ENCODE measurements at regions not wholly inside any gene's neighbourhood (a gene's known extent, or its start where the extent isn't known, plus 50 kb on each side); places are given as distances from the start of the nearest gene placed in this dataset.
"Not testable (repeated sequence)": the region's sequence is repeated elsewhere in the genome, so short reads cannot be mapped to it uniquely, and the experiment has no call there.

DNA sequence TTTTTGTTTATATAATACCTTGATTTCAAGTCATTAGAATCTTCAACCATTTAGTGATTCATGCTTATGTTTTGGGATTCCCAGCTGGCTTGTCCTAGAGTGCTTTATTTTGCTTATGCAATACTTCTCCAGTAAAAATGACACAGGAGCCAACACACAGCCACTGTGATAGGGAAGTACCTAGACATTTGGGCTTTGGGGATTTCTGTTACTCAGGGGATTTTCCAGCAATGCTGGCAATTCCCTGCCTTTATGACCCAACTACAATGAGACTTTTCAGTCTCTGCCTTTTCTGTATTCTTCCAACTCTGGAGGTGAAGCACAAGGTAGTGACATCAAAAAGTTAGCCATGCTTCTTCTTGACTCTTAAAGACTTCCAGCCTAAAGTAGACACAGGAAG, 119.0 kb downstream of the DDX11 start:
- not testable (repeated sequence) for H3K36me3 ChIP-seq (ENCODE audit: insufficient read depth, low read length); DNase-seq (ENCODE audit: insufficient read length, low spot score, missing footprints); H3K9me3 ChIP-seq (ENCODE audit: low read depth, low read length); H3K27me3 ChIP-seq (ENCODE audit: insufficient read depth, low read length); H3K79me2 ChIP-seq (ENCODE audit: insufficient read depth, low read length); H3K4me3 ChIP-seq (ENCODE audit: insufficient read depth, low read length); H4K20me1 ChIP-seq (ENCODE audit: insufficient read depth, low read length); H2AFZ ChIP-seq (ENCODE audit: low read length); H3K4me1 ChIP-seq (ENCODE audit: insufficient read depth, low read length); H3K4me2 ChIP-seq (ENCODE audit: insufficient read depth, low read length); H3K27ac ChIP-seq (ENCODE audit: low read depth, low read length)

DNA sequence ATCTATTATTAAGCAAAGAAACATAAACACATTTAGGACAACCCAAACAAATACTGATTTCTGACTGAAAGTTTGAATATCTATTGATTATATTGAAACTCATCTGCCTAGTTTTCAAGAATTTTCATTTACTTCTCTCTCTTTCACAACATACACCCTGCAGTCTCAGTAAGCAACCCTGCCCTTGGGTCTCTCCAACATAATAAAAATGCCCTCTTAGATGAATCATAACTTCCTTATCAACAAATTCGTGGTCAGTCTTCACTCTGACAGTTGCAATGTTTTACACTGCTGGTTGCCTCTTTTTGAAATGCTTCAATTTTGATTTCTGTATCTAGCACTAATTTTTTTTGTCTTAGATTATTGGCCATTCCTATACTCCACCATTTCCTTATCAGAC, 122.0 kb downstream of the DDX11 start:
- not testable (repeated sequence) for H3K27me3 ChIP-seq (ENCODE audit: insufficient read depth, low read length); H4K20me1 ChIP-seq (ENCODE audit: insufficient read depth, low read length); H3K79me2 ChIP-seq (ENCODE audit: insufficient read depth, low read length); H3K27ac ChIP-seq (ENCODE audit: low read depth, low read length); H2AFZ ChIP-seq (ENCODE audit: low read length); H3K4me3 ChIP-seq (ENCODE audit: insufficient read depth, low read length); DNase-seq (ENCODE audit: insufficient read length, low spot score, missing footprints); H3K4me2 ChIP-seq (ENCODE audit: insufficient read depth, low read length); H3K9me3 ChIP-seq (ENCODE audit: low read depth, low read length); H3K36me3 ChIP-seq (ENCODE audit: insufficient read depth, low read length); H3K4me1 ChIP-seq (ENCODE audit: insufficient read depth, low read length)

DNA sequence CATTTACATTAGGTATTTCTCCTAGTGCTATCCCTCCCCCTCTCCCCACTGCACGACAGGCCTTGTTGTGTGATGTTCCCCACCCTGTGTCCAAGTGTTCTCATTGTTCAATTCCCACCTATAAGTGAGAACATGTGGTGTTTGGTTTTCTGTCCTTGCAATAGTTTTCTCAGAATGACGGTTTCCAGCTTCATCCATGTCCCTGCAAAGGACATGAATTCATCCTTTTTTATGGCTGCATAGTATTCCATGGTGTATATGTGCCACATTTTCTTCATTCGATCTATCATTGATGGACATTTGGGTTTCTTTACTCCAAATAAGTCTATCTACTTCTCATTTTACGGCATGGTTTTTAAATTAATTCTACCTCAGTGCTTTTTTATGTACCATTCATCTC, 125.8 kb downstream of the DDX11 start:
- not testable (repeated sequence) for H3K79me2 ChIP-seq (ENCODE audit: insufficient read depth, low read length); H4K20me1 ChIP-seq (ENCODE audit: insufficient read depth, low read length); H3K36me3 ChIP-seq (ENCODE audit: insufficient read depth, low read length); H3K4me2 ChIP-seq (ENCODE audit: insufficient read depth, low read length); H3K4me3 ChIP-seq (ENCODE audit: insufficient read depth, low read length); H3K4me1 ChIP-seq (ENCODE audit: insufficient read depth, low read length); DNase-seq (ENCODE audit: insufficient read length, low spot score, missing footprints); H3K27me3 ChIP-seq (ENCODE audit: insufficient read depth, low read length); H2AFZ ChIP-seq (ENCODE audit: low read length); H3K9me3 ChIP-seq (ENCODE audit: low read depth, low read length); H3K27ac ChIP-seq (ENCODE audit: low read depth, low read length)

DNA sequence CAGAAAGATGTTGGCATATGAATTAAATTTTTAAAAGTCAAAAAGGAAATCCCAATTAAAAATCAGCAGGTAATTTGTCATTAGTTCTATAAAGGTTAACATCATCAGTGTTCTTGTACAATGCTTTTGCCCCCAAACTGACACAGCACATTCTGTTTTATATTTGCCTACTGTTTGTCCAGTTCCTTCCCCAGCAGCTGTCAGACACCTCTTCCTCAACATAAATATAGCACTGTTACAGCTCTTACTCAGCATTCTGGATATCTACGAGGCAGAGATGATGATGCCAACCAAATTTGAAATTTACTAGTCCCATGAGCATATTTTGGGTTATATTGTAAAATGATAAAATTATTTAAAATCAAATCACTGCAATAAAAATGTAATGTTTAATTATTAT, 124.6 kb downstream of the SINHCAF start:
- H3K27ac ChIP-seq (ENCODE audit: low read depth, low read length): no peak overlapping the region
- no peaks in the 10 kb centered on the region for H3K9me3 ChIP-seq (ENCODE audit: low read depth, low read length)
- H3K79me2 ChIP-seq (ENCODE audit: insufficient read depth, low read length): no peaks in the 10 kb centered on the region
- peaks cover 2% of the 10 kb centered on the region for H3K27me3 ChIP-seq (ENCODE audit: insufficient read depth, low read length)
- no peaks in the 10 kb centered on the region for H3K4me1 ChIP-seq (ENCODE audit: insufficient read depth, low read length)
- H3K4me3 ChIP-seq (ENCODE audit: insufficient read depth, low read length): no peak overlapping the region
- no peaks in the 10 kb centered on the region for H4K20me1 ChIP-seq (ENCODE audit: insufficient read depth, low read length)
- H3K36me3 ChIP-seq (ENCODE audit: insufficient read depth, low read length): no peaks in the 10 kb centered on the region
- no peak overlapping the region for H2AFZ ChIP-seq (ENCODE audit: low read length)
- no peak overlapping the region for H3K4me2 ChIP-seq (ENCODE audit: insufficient read depth, low read length)
- DNase-seq (ENCODE audit: insufficient read length, low spot score, missing footprints): no peak
- TF ChIP-seq, protein P1, sequence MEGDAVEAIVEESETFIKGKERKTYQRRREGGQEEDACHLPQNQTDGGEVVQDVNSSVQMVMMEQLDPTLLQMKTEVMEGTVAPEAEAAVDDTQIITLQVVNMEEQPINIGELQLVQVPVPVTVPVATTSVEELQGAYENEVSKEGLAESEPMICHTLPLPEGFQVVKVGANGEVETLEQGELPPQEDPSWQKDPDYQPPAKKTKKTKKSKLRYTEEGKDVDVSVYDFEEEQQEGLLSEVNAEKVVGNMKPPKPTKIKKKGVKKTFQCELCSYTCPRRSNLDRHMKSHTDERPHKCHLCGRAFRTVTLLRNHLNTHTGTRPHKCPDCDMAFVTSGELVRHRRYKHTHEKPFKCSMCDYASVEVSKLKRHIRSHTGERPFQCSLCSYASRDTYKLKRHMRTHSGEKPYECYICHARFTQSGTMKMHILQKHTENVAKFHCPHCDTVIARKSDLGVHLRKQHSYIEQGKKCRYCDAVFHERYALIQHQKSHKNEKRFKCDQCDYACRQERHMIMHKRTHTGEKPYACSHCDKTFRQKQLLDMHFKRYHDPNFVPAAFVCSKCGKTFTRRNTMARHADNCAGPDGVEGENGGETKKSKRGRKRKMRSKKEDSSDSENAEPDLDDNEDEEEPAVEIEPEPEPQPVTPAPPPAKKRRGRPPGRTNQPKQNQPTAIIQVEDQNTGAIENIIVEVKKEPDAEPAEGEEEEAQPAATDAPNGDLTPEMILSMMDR (IDR thresholded peaks at IDR 0.05; ENCODE audit: extremely low read depth, low read depth, low read length): no peak

DNA sequence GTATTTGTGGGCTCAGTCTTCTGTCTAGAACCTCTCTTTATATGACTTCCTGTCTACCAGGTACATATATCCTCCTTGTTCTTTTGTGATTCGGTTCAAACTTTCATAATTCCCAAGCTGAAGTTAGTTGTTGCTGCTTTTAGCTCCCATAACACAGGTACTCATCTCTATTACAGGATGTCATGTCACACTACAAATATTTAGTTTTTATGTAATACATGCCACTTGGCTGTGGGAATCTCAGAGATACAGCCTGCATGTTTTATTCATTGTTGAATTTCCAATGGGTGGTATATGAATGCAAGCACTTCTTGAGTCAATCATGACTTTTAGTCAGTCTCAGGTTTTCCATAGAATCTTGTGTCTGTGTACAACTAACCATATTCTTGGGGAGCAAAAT, 122.7 kb downstream of the SINHCAF start:
- Histone ChIP-seq H3K27me3 (ENCODE audit: insufficient read depth, low read length) (peaks cover 2% of the 10 kb centered on the region), H3K4me3 (ENCODE audit: insufficient read depth, low read length) (no peak overlapping the region), H2AFZ (ENCODE audit: low read length) (no peak overlapping the region), H3K36me3 (ENCODE audit: insufficient read depth, low read length) (no peaks in the 10 kb centered on the region), H3K79me2 (ENCODE audit: insufficient read depth, low read length) (no peaks in the 10 kb centered on the region), H3K4me1 (ENCODE audit: insufficient read depth, low read length) (no peaks in the 10 kb centered on the region), H3K9me3 (ENCODE audit: low read depth, low read length) (no peaks in the 10 kb centered on the region), H3K4me2 (ENCODE audit: insufficient read depth, low read length) (no peak overlapping the region), H4K20me1 (ENCODE audit: insufficient read depth, low read length) (no peaks in the 10 kb centered on the region), H3K27ac (ENCODE audit: low read depth, low read length) (no peak overlapping the region)
- TF ChIP-seq, protein P1 (IDR thresholded peaks at IDR 0.05; ENCODE audit: extremely low read depth, low read depth, low read length): no peak
- DNase-seq (ENCODE audit: insufficient read length, low spot score, missing footprints): no peak

All from osteoblast (primary cell).